ENCODE measurements at regions not wholly inside any gene's neighbourhood (a gene's known extent, or its start where the extent isn't known, plus 50 kb on each side); places are given as distances from the start of the nearest gene placed in this dataset.

DNA sequence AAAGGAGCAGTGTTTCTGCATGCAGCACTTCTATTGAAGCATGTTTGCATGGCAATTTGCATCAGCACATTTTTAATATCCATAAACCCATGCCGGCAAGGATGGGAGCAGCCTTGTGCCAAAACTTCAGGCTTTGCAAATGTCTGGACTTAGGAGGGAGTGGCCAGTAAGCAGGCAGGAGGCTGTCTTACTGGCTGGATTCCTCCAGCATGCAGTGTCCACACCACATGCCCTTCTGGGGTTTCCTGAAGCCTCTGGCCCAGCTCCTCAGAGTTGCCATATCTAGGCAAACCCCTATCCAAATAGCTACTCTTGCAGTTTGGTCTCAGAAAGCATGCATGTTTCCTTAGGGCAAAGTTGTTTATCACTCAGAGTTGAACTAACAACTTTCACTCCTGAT is 139.1 kb upstream of the MRPS22 start:
- Histone ChIP-seq H3K27ac (ENCODE audit: low read depth in 1 of 2, low read length in 2 of 2) (no peak overlapping the region), H3K27me3 (ENCODE audit: control insufficient read depth in 1 of 2, insufficient read depth in 2 of 2, low read length in 1 of 2) (peaks cover 0 to 3% of the 10 kb centered on the region in 2 donors), H3K4me1 (ENCODE audit: control insufficient read depth in 1 of 2, insufficient read depth in 2 of 2, low read length in 2 of 2) (no peaks in the 10 kb centered on the region), H3K4me3 (ENCODE audit: low read length in 2 of 2) (no peak overlapping the region), H3K9me3 (ENCODE audit: control insufficient read depth, low read length) (no peaks in the 10 kb centered on the region), H3K36me3 (ENCODE audit: control insufficient read depth in 1 of 2, insufficient read depth in 2 of 2, low read length in 1 of 2) (no peaks in the 10 kb centered on the region)
- WGBS, 2 donors: 56 to 68% methylated on average over 1 of the region's 1 CpG
- no peak for ATAC-seq (ENCODE audit: low FRiP score)
- intact Hi-C loops (cut with DNase I): no loop called here
- no peak for DNase-seq

DNA sequence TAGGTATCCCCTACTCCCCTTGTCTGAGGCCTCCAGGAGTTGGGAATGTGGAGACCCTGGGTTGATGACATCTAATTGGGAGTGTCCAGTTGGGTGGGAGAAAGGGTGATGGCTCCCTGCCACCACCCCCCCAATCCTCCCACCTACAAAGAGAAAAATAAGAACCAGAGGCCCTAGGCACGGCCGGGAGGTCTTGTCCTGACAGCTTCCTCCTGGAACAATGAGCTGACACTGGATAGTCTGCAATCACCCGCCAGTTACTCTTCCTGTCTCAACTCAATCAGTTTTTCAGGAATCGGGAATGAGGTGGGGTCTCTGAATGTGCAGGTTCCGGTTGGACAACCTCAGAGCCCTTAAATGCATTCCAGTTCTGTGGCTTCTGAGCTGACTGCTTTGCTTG is 129.9 kb upstream of the MRPS22 start:
- no peak for DNase-seq
- WGBS, 2 donors: 67 to 78% methylated on average over 5 of the region's 5 CpGs
- Histone ChIP-seq H3K27me3 (ENCODE audit: control insufficient read depth in 1 of 2, insufficient read depth in 2 of 2, low read length in 1 of 2) (no peaks in the 10 kb centered on the region), H3K9me3 (ENCODE audit: control insufficient read depth, low read length) (no peaks in the 10 kb centered on the region), H3K4me1 (ENCODE audit: control insufficient read depth in 1 of 2, insufficient read depth in 2 of 2, low read length in 2 of 2) (no peaks in the 10 kb centered on the region), H3K36me3 (ENCODE audit: control insufficient read depth in 1 of 2, insufficient read depth in 2 of 2, low read length in 1 of 2) (no peaks in the 10 kb centered on the region), H3K27ac (ENCODE audit: low read depth in 1 of 2, low read length in 2 of 2) (no peak overlapping the region), H3K4me3 (ENCODE audit: low read length in 2 of 2) (no peak overlapping the region)
- no peak for ATAC-seq (ENCODE audit: low FRiP score)
- intact Hi-C loops (cut with DNase I): no loop called here

DNA sequence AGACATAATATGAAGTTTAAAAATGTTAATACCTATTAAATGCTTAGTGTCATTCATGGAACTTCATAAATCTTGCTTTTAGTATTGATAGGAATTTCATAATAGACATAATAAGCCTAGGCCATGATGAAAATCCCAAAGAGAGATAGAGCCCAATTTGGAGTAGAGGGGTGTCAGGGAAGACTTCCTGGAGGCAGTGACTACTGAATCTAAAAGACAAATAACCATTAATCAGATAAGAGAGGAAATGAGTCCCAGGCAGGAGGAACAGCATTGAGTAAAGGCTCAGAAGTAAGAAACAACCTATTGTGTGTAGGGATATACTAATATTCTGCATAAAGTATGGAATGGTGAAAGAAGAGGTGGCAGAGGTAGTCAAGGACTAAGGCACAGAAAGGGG is 126.9 kb upstream of the MRPS22 start:
- no peak overlapping the region for H3K4me3 ChIP-seq (ENCODE audit: low read length in 2 of 2)
- no peaks in the 10 kb centered on the region for H3K27me3 ChIP-seq (ENCODE audit: control insufficient read depth in 1 of 2, insufficient read depth in 2 of 2, low read length in 1 of 2)
- ATAC-seq (ENCODE audit: low FRiP score) (no peak), DNase-seq (no peak)
- H3K4me1 ChIP-seq (ENCODE audit: control insufficient read depth in 1 of 2, insufficient read depth in 2 of 2, low read length in 2 of 2): no peaks in the 10 kb centered on the region
- no peak overlapping the region for H3K27ac ChIP-seq (ENCODE audit: low read depth in 1 of 2, low read length in 2 of 2)
- no peaks in the 10 kb centered on the region for H3K36me3 ChIP-seq (ENCODE audit: control insufficient read depth in 1 of 2, insufficient read depth in 2 of 2, low read length in 1 of 2)
- intact Hi-C loops (cut with DNase I): no loop called here
- no peaks in the 10 kb centered on the region for H3K9me3 ChIP-seq (ENCODE audit: control insufficient read depth, low read length)

DNA sequence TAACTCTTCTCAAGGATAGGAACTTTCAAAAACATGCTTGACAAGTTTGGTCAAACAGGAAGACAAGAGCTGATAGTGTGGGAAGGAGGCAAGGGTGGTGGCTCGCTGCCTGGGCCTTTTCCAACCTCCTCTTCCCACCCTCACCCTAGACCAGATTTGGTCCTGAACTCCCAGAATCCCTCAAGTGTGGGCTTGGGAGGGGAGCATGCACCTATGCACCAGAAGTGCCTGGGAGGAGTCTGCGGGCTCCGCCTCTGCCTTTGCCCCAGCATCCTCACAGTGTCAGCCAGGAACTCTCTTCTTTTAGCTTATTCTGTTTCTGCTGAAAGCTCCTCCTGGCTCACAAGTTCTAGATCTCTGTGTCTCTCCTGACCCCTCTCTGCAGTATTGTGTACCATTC is 126.2 kb upstream of the MRPS22 start:
- 86 to 87% methylated on average over 3 of the region's 3 CpGs for WGBS, 2 donors
- H3K27ac ChIP-seq (ENCODE audit: low read depth in 1 of 2, low read length in 2 of 2): no peak overlapping the region
- no peak for DNase-seq

DNA sequence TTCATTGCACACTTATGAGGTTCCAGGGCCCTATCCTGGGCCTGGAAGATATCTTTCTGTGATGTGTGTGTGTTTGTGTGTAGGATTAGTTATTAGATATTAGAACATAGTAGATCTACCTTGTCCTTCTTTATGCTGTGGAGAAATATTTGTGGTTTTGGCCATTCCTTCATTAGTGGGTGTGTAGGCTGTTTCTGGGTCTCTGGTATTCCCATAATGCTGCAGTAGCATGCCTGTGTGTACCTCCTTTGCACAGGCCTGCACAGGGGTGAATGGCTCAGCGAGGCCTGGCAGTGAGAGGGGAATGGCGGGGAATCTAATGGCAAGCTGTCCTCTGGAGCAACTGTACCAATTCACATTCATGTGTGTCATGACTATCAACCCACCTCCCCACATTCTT is 125.8 kb upstream of the MRPS22 start:
- 91 to 97% methylated on average over 2 of the region's 2 CpGs for WGBS, 2 donors
- intact Hi-C loops (cut with DNase I): no loop called here
- Histone ChIP-seq H3K4me3 (ENCODE audit: low read length in 2 of 2) (no peak overlapping the region), H3K9me3 (ENCODE audit: control insufficient read depth, low read length) (no peaks in the 10 kb centered on the region), H3K4me1 (ENCODE audit: control insufficient read depth in 1 of 2, insufficient read depth in 2 of 2, low read length in 2 of 2) (no peaks in the 10 kb centered on the region), H3K27me3 (ENCODE audit: control insufficient read depth in 1 of 2, insufficient read depth in 2 of 2, low read length in 1 of 2) (no peaks in the 10 kb centered on the region), H3K27ac (ENCODE audit: low read depth in 1 of 2, low read length in 2 of 2) (no peak overlapping the region), H3K36me3 (ENCODE audit: control insufficient read depth in 1 of 2, insufficient read depth in 2 of 2, low read length in 1 of 2) (no peaks in the 10 kb centered on the region)
- DNase-seq: no peak
- ATAC-seq (ENCODE audit: low FRiP score): no peak

More for the DNA sequence above, 126.2 kb upstream of the MRPS22 start:
- Histone ChIP-seq H3K9me3 (ENCODE audit: control insufficient read depth, low read length) (no peaks in the 10 kb centered on the region), H3K36me3 (ENCODE audit: control insufficient read depth in 1 of 2, insufficient read depth in 2 of 2, low read length in 1 of 2) (no peaks in the 10 kb centered on the region), H3K4me1 (ENCODE audit: control insufficient read depth in 1 of 2, insufficient read depth in 2 of 2, low read length in 2 of 2) (no peaks in the 10 kb centered on the region), H3K27me3 (ENCODE audit: control insufficient read depth in 1 of 2, insufficient read depth in 2 of 2, low read length in 1 of 2) (no peaks in the 10 kb centered on the region), H3K4me3 (ENCODE audit: low read length in 2 of 2) (no peak overlapping the region)
- intact Hi-C loops (cut with DNase I): no loop called here
- no peak for ATAC-seq (ENCODE audit: low FRiP score)

DNA sequence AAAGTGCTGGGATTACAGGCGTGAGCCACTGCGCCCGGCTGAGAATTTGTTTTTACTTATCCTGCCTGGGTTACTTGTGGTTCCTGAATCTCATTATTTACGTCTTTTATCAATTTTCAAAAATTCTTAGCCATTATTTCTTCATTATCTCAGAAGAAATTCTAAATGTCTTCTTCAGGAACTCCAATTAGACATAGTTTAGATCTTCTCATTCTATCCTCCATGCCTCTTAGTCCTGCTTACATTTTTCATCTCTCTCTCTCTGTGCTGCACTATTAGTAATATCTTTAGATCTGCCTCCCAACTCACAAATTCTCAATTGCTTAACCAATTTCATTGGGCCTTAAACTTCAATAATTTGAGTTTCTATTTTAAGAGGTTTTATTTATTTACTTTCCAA is 124.4 kb upstream of the MRPS22 start:
- Histone ChIP-seq H3K36me3 (ENCODE audit: control insufficient read depth in 1 of 2, insufficient read depth in 2 of 2, low read length in 1 of 2) (no peaks in the 10 kb centered on the region), H3K9me3 (ENCODE audit: control insufficient read depth, low read length) (no peaks in the 10 kb centered on the region), H3K4me1 (ENCODE audit: control insufficient read depth in 1 of 2, insufficient read depth in 2 of 2, low read length in 2 of 2) (no peaks in the 10 kb centered on the region), H3K27me3 (ENCODE audit: control insufficient read depth in 1 of 2, insufficient read depth in 2 of 2, low read length in 1 of 2) (no peaks in the 10 kb centered on the region), H3K4me3 (ENCODE audit: low read length in 2 of 2) (no peak overlapping the region), H3K27ac (ENCODE audit: low read depth in 1 of 2, low read length in 2 of 2) (no peak overlapping the region)
- ATAC-seq (ENCODE audit: low FRiP score): no peak
- DNase-seq: no peak
- intact Hi-C loops (cut with DNase I): no loop called here
- WGBS, 2 donors: 81 to 90% methylated on average over 4 of the region's 4 CpGs

DNA sequence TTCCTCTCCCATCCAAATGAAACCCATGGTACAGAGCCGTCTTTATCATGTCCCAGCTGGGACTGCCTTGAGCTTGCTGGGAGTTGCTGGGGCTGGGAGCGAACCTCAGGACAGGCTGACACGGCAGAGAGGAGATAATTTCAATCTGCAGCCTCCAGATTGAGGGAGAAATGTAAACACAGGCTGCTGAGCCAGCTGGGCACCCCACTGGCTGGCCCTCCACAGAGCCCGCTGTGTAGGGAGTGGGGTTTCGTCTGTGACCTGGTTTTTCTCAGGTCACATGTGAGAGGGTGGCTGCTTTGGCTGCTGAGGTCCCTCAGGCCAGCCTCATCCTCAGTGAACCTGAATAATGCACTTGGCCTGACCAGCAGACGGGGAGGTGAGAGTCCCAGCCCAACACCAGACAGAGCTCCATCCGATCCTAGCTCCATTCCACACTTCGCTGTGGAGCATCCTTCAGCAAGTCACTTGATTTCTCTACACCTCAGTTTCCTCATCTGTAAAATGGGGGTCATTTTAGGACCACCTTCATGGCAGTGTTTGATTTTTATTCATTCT is 121.6 kb upstream of the MRPS22 start:
- WGBS, 2 donors: 64 to 67% methylated on average over 8 of the region's 8 CpGs
- Histone ChIP-seq H3K27me3 (ENCODE audit: control insufficient read depth in 1 of 2, insufficient read depth in 2 of 2, low read length in 1 of 2) (no peaks in the 10 kb centered on the region), H3K4me1 (ENCODE audit: control insufficient read depth in 1 of 2, insufficient read depth in 2 of 2, low read length in 2 of 2) (no peaks in the 10 kb centered on the region), H3K9me3 (ENCODE audit: control insufficient read depth, low read length) (no peaks in the 10 kb centered on the region), H3K4me3 (ENCODE audit: low read length in 2 of 2) (no peak overlapping the region), H3K27ac (ENCODE audit: low read depth in 1 of 2, low read length in 2 of 2) (no peak overlapping the region), H3K36me3 (ENCODE audit: control insufficient read depth in 1 of 2, insufficient read depth in 2 of 2, low read length in 1 of 2) (no peaks in the 10 kb centered on the region)
- ATAC-seq (ENCODE audit: low FRiP score) (no peak), DNase-seq (no peak)
- intact Hi-C loops (cut with DNase I): no loop called here

DNA sequence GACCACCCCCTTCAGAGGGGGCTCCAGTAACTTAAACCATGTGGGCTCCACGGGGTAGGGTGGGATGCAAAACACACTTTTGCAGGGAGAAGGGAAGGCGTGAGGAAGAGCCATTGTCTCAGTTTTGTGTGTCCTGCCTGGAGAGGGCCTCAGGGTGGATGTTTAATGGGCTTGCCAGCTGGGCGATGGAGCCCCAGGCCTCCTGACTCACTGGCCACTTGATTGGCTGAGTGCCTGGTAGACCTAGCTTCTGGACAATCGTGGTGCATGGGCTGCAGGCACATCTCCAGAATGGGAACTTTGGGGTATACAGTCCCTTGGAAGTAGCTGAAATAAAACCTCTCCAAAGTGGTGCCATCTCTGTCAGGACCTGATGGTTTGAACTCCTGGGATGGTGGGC is 118.3 kb upstream of the MRPS22 start:
- 68 to 70% methylated on average over 4 of the region's 4 CpGs for WGBS, 2 donors
- Histone ChIP-seq H3K4me1 (ENCODE audit: control insufficient read depth in 1 of 2, insufficient read depth in 2 of 2, low read length in 2 of 2) (no peaks in the 10 kb centered on the region), H3K27ac (ENCODE audit: low read depth in 1 of 2, low read length in 2 of 2) (no peak overlapping the region), H3K27me3 (ENCODE audit: control insufficient read depth in 1 of 2, insufficient read depth in 2 of 2, low read length in 1 of 2) (no peaks in the 10 kb centered on the region), H3K9me3 (ENCODE audit: control insufficient read depth, low read length) (no peaks in the 10 kb centered on the region), H3K36me3 (ENCODE audit: control insufficient read depth in 1 of 2, insufficient read depth in 2 of 2, low read length in 1 of 2) (no peaks in the 10 kb centered on the region), H3K4me3 (ENCODE audit: low read length in 2 of 2) (no peak overlapping the region)
- no peak for DNase-seq
- intact Hi-C loops (cut with DNase I): no loop called here
- no peak for ATAC-seq (ENCODE audit: low FRiP score)

DNA sequence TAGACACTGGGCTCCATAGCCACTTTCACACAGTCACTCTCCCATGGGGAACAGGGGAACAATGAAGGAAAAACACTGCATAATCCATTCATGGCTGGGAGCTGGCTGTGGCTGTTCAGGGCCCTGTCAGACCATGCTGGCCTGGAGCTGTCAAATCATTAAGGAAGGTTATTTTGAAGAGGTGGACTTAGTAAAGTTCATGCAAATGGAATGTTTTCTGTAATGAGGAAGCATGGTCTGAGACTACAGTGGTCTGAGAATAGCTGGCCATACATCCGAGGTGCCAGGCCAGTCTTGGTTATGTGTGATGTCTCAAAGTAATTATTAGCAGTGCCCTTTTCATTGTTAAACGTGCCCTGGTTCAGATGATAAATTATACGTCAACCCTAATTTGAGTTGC is 117.1 kb upstream of the MRPS22 start:
- no peaks in the 10 kb centered on the region for H3K9me3 ChIP-seq (ENCODE audit: control insufficient read depth, low read length)
- H3K27me3 ChIP-seq (ENCODE audit: control insufficient read depth in 1 of 2, insufficient read depth in 2 of 2, low read length in 1 of 2): no peaks in the 10 kb centered on the region
- no peak for DNase-seq
- H3K4me1 ChIP-seq (ENCODE audit: control insufficient read depth in 1 of 2, insufficient read depth in 2 of 2, low read length in 2 of 2): no peaks in the 10 kb centered on the region
- H3K36me3 ChIP-seq (ENCODE audit: control insufficient read depth in 1 of 2, insufficient read depth in 2 of 2, low read length in 1 of 2): no peaks in the 10 kb centered on the region
- WGBS, 2 donors: 41 to 44% methylated on average over 3 of the region's 3 CpGs
- intact Hi-C loops (cut with DNase I): no loop called here
- no peak overlapping the region for H3K4me3 ChIP-seq (ENCODE audit: low read length in 2 of 2)
- no peak overlapping the region for H3K27ac ChIP-seq (ENCODE audit: low read depth in 1 of 2, low read length in 2 of 2)
- no peak for ATAC-seq (ENCODE audit: low FRiP score)
